Activated CD4-positive, alpha-beta T cell treated with anti-CD3 and anti-CD28 coated beads, Interleukin-2, amount 50 U/mL, for 48 hours (primary cell): ENCODE measurements at regions not wholly inside any gene's neighbourhood (a gene's known extent, or its start where the extent isn't known, plus 50 kb on each side); places are given as distances from the start of the nearest gene placed in this dataset.
A peak's percentile ranks its signal among the peaks of the same experiment; 100 is the strongest.
"Not testable (repeated sequence)": the region's sequence is repeated elsewhere in the genome, so short reads cannot be mapped to it uniquely, and the experiment has no call there.

ENCODE experiments used
- DNase-seq, 2 experiments: peaks; one replicate each; pipeline ENCODE4 v3.0.0-alpha.2; 2020

- DNase-seq = peak; percentile 47 to 60
These were observed 69.4 kb upstream of the NUDT4B start for GRCh38 chr1:148679050-148679786.

- not testable (repeated sequence) for DNase-seq
These were observed 68.7 kb upstream of the NUDT4B start for GRCh38 chr1:148679787-148680326.

GRCh38 chr1:148686735-148687134 is 61.8 kb upstream of the NUDT4B start:
- DNase-seq = not testable (repeated sequence)

GRCh38 chr1:148687376-148687775 is 61.2 kb upstream of the NUDT4B start:
- DNase-seq = not testable (repeated sequence)
